ENCODE measurements at regions not wholly inside any gene's neighbourhood (a gene's known extent, or its start where the extent isn't known, plus 50 kb on each side); places are given as distances from the start of the nearest gene placed in this dataset.

DNA sequence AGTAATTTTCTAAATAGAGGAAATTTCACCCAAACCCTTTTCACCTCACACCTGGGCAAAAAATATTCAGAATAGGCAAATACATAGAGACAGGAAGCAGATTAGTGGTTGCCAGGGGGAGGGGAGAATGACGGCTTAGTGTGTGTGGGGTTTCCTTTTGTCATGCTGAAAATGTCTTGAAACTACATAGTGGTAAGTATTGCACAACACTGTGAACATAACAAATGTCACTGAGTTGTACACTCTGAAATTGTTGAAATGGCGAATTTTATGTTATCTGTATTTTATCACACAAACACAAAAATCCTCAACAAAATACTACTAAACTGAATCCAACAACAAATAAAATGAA, 60.7 kb upstream of the PLAC1 start:
- intact Hi-C loops (cut with DNase I), result no loop called here
- ATAC-seq, result no peak
- no peak for DNase-seq

- intact Hi-C loops (cut with DNase I), result no loop called here
- DNase-seq, result no peak
- peak in 1 of 2 donors; percentile 72 for ATAC-seq
Measured at GRCh38 chrX:134718105-134718965, 60.1 kb upstream of the PLAC1 start.

DNA sequence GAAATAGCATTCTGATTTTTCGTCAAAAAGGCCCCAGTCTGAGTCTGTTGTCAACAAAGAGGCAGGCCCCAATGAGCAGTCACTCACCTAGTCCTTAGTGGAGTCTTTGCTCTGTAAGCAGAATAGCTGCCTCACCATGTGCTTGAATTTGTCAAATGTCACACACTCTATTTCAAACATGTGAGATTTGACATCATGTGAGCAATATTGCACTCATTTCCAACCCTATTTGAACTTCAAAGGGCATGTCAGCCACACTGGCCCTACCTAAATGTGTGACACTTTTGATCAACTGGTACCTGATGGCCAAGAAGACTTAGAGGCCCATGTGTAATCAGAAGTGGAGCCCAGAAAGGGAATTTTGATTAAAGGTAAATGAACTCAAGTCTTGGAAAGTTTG, 59.4 kb upstream of the PLAC1 start:
- DNase-seq, result no peak
- intact Hi-C loops (cut with DNase I), result no loop called here
- ATAC-seq, result no peak

DNA sequence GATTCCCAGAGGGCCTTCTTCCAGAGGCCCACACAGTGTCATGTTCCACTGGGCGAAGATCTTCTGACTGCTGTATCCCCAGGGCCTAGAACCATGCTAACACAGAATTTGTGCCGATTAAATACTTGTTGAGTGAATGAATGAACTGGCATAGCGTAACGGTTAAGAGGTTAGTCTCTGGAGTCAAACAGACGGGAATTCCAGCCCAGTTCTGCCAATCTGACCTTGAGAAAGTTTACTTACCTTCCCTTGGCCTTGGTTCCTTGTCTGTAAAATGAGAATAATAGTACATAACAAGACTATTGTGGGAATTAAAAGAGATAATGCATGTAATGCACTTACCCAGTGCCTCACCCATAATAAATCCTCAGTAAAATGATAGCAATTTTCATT, 58.3 kb upstream of the PLAC1 start:
- ATAC-seq (no peak), DNase-seq (no peak)
- intact Hi-C loops (cut with DNase I), result no loop called here

DNA sequence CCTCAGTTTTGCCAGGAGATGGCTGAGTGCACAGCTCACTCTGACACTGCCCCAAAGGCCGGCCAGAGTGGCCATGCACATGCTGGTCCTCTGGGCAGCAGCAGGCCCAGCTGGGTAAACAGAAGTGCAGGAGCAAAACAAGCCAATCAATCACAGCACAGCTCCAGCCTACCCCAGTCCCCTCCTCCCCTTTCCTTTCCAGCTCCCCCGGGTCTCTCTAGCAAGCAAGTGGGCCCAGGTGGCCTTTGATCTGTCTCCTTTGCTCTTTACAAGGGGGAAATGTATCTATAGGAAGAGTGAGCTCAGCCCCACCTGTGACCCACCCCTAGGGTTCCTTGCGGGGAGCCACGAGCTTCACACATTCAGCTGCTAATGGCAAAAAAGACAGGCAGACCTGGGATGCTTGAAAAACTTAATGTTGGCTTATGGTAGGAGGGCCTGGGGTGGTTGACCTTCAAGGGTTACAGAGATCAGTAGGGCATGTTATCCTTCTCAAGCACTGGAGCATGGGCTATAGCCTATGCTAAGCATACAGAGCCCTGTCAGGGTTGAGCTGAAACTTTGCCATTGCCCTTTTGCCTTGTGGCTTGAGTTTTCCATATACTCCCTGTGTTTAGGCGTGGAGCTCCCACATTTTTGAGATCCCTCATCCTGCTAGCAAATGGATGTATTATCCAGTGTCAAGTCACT, 57.8 kb upstream of the PLAC1 start:
- DNase-seq (no peak), ATAC-seq (no peak)
- intact Hi-C loops (cut with DNase I), result no loop called here

DNA sequence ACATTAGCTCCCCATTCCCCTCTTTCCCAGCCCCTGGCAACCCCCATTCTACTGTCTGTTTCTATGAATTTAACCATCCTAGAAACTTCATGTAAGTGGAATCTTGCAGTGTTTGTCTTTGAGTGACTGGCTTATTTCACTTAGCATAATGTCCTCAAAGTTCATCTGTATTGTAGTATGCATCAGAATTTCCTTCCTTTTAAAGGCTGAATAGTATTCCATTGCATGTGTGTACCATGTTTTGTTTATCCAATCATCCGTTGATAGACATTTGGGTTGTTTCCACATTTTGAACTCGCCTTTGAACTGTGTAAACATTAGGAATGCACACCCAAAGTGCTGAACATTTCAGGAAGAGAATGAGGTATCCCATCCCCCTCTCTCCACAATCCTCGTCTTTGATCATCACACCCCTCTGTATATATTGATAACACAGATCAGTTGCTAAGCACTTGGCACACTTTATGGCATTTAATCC, 56.4 kb upstream of the PLAC1 start:
- ATAC-seq (no peak), DNase-seq (no peak)
- intact Hi-C loops (cut with DNase I), result no loop called here

DNA sequence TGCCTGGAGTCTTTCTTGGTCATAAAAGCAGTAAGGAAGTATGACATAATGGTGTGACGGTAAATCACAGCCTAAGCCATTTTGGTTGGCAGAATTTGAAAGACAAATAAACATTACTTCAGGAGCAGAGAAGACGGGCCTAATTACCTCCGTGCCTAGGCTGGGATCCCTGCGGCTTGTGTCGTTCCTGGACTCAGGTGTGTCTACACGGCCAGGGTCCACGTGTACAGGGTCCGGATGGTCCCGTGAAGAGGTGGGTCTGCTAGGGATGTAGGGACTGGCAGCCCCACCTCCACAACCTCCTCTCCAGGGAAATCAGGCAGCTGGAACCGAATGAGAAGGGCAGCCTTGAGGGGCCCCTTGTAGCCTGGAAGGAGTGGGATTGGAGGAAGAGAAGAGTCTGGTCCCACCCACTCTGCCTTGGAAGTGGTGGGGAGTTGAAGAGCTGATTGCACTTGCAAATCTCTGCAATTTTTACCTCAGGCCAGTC, 55.4 kb upstream of the PLAC1 start:
- ATAC-seq, result no peak
- intact Hi-C loops (cut with DNase I), result no loop called here

DNA sequence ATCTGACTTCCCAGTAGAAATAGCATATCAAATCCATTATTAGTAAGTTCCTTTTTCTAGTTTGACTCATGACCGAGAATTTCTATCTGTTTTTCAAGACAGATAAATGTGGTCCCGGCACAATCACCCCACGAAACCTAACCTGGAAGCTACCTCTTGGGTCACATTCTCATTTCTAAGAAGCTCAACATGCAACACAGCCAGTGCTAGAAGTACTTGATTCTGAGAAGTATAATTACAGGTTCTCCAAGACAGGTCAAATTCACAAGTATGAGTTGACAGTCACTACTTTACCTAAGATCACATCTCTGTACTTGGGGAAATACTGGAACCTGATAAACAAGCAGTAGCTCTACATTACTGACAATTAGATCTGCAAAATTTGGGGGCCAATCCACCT, 54.0 kb upstream of the PLAC1 start:
- ATAC-seq (no peak), DNase-seq (no peak)
- intact Hi-C loops (cut with DNase I), result no loop called here

More for the DNA sequence above, 55.4 kb upstream of the PLAC1 start:
- no peak for DNase-seq

- no peak for DNase-seq
- intact Hi-C loops (cut with DNase I), result no loop called here
- no peak for ATAC-seq
Measured at GRCh38 chrX:134711135-134711921, 53.1 kb upstream of the PLAC1 start.
